Upper lobe of right lung (tissue), 1 donor: ENCODE measurements at regions not wholly inside any gene's neighbourhood (a gene's known extent, or its start where the extent isn't known, plus 50 kb on each side); places are given as distances from the start of the nearest gene placed in this dataset.

Experiments
- ATAC-seq: fragments of 200-7000 bp; cut with Tn5 transposase; one replicate; pipeline ENCODE4 v1.9.1; 2020; ENCODE audit warnings: mild to moderate bottlenecking, moderate library complexity
- DNase-seq: peaks from one replicate; pipeline ENCODE4 v3.0.0-alpha.2; 2020
- H3K27ac ChIP-seq: fragments of 200-600 bp; one replicate; pipeline ENCODE4 v1.8.0; 2022
- H3K27me3 ChIP-seq: fragments of 200-600 bp; one replicate; pipeline ENCODE4 v1.8.0; 2022; ENCODE audit warnings: mild to moderate bottlenecking
- H3K36me3 ChIP-seq: fragments of 200-600 bp; one replicate; pipeline ENCODE4 v1.8.0; 2022
- H3K4me1 ChIP-seq: fragments of 200-600 bp; one replicate; pipeline ENCODE4 v1.8.0; 2022
- H3K4me3 ChIP-seq: fragments of 200-600 bp; one replicate; pipeline ENCODE4 v1.8.0; 2022; ENCODE audit warnings: mild to moderate bottlenecking
- H3K9me3 ChIP-seq: fragments of 200-600 bp; one replicate; pipeline ENCODE4 v1.8.0; 2022
- intact Hi-C: fragments of 100-400 bp; cut with DNase I; formaldehyde crosslinking; loops from one replicate; pipeline ENCODE4 v1.11.0; 2022
- TF ChIP-seq, protein P1 (sequence below): fragments of 200-600 bp; IDR thresholded peaks from one replicate; pipeline ENCODE4 v1.8.0; 2022; ENCODE audit warnings: antibody characterized with exemption
- donor health status: DM: no; HTN: yes; CAD: no; lungs with severe emphysema.

DNA sequence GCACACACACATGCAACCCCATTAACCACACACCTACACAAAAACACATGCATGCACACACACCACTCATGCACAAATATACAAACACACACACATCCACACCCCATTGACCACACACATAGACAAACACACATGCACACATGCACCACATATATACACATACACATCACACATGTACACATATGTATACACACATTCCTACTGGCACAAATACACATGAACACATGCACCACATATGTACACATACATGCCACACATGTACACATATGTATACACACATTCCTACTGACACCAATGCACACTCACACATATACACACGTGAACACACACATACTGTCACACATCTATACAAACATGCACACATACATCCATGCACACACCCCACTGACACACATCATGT, 212.5 kb upstream of the PPP2R2D start:
- Histone ChIP-seq H3K36me3 (no peaks in the 10 kb centered on the region), H3K27ac (no peak overlapping the region), H3K27me3 (no peaks in the 10 kb centered on the region), H3K9me3 (no peaks in the 10 kb centered on the region), H3K4me1 (no peaks in the 10 kb centered on the region), H3K4me3 (no peak overlapping the region)
- intact Hi-C loops = no loop called here
- no peak for DNase-seq
- no peak for ATAC-seq
- TF ChIP-seq, protein P1, sequence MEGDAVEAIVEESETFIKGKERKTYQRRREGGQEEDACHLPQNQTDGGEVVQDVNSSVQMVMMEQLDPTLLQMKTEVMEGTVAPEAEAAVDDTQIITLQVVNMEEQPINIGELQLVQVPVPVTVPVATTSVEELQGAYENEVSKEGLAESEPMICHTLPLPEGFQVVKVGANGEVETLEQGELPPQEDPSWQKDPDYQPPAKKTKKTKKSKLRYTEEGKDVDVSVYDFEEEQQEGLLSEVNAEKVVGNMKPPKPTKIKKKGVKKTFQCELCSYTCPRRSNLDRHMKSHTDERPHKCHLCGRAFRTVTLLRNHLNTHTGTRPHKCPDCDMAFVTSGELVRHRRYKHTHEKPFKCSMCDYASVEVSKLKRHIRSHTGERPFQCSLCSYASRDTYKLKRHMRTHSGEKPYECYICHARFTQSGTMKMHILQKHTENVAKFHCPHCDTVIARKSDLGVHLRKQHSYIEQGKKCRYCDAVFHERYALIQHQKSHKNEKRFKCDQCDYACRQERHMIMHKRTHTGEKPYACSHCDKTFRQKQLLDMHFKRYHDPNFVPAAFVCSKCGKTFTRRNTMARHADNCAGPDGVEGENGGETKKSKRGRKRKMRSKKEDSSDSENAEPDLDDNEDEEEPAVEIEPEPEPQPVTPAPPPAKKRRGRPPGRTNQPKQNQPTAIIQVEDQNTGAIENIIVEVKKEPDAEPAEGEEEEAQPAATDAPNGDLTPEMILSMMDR = no peak

DNA sequence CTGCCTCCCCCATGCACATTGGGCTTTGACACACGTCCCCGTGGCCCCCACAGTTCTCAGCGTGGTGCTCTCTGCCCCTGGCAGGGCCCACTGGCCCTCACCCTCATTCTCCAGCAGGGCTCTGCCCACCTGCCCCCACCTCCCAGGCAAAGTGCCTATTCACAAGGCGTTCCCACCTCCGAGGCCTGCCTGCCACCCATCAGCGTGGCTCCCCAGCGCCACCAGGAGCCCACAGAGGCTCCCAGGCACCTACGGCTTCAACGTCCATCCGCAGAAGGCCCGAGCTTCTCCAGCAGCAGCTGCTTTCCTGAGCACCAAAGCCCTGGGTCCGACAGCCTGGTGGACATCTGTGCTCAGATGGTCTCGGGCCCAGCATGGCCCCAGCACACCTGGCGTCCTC, 211.8 kb upstream of the PPP2R2D start:
- H3K36me3 ChIP-seq = no peaks in the 10 kb centered on the region
- no peak overlapping the region for H3K27ac ChIP-seq
- no peaks in the 10 kb centered on the region for H3K4me1 ChIP-seq
- no peak for DNase-seq
- no peaks in the 10 kb centered on the region for H3K27me3 ChIP-seq
- H3K4me3 ChIP-seq = no peak overlapping the region
- intact Hi-C loops = no loop called here
- H3K9me3 ChIP-seq = no peaks in the 10 kb centered on the region
- TF ChIP-seq, protein P1 = no peak
- no peak for ATAC-seq

DNA sequence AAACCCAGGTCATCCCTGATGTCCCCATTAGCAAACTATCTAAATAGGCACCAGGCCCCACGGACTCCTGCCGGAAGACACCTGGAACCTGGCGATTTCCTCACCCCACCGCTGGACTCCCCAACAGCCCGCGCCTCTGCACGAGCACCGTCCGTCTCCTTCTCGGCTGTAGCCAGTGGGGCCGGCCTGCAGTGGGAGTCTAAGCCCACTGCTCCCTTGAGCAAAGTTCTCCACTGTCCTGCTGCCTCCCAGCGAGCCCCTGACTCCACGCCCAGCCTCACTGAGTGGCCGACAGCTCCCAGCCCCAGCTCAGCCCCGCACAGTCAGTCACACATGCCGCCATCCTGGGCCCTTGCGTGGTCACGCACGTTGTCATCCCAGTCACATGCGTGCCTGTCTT, 211.3 kb upstream of the PPP2R2D start:
- Histone ChIP-seq H3K36me3 (no peaks in the 10 kb centered on the region), H3K27me3 (no peaks in the 10 kb centered on the region), H3K4me1 (no peaks in the 10 kb centered on the region), H3K27ac (no peak overlapping the region), H3K9me3 (no peaks in the 10 kb centered on the region), H3K4me3 (no peak overlapping the region)
- intact Hi-C loops = no loop called here
- no peak for DNase-seq
- no peak for ATAC-seq
- TF ChIP-seq, protein P1 = no peak

DNA sequence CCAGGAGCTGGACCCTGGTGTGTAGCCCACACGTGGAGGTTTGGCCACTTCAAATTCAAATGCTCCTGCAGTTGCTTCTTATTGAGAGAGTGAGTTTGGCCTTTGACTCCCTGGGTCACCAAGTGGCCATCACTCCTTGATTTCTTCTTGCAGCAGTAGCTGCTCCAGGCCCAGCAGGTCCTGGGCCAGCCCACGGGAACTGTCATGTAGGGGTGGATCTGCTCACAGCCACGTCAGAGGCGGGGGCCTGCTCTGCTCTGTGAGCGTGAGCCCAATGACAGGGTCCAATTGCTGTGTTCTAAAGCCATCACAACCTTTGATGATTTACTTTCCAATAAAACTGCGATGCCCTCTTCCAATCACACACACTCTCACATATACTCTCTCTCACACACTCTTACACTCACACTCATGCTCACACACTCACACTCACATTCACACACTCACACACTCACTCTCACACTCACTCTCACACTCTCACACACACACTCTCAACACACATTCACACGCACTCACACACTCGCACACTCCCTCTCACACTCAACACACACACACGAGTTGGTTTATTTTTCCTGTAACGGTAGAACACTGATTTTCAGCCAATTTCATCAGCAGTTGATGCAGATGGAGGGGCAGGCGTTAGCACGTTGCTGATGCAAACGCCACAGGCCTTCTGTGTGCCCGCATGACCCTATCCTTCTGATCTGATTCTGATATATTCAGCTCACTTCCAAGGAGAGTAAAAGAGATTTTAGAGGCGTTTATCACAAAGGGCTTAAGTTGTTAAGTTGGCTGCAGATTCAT, 210.7 kb upstream of the PPP2R2D start:
- Histone ChIP-seq H3K27me3 (no peaks in the 10 kb centered on the region), H3K9me3 (no peaks in the 10 kb centered on the region), H3K27ac (no peak overlapping the region), H3K4me1 (no peaks in the 10 kb centered on the region), H3K4me3 (no peak overlapping the region), H3K36me3 (no peaks in the 10 kb centered on the region)
- DNase-seq (peak; percentile 19), ATAC-seq (no peak)
- TF ChIP-seq, protein P1 = no peak
- intact Hi-C loops = no loop called here

DNA sequence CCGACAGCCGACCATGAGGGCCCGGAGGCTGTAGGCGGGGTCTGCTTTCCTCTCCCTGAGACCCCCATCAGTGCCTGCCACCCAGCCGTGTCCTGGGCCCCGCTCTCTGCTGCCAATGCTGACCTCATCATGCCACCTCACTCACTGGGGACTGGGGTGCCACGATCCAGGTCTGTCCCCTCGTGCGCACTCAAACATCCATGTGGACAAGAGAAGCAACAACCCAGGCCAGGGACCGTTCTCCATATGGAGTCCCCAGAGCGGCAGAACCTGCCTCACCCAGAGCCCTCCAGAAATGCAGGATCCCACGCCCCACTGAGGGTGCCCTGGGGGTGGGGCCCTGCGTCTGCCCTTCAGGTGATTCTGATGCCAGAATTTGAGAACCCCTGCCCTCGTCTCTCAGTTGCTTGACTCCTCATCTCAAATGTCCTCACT, 210.0 kb upstream of the PPP2R2D start:
- peak; percentile 48 for DNase-seq
- no peaks in the 10 kb centered on the region for H3K9me3 ChIP-seq
- intact Hi-C loops = no loop called here
- no peak overlapping the region for H3K27ac ChIP-seq
- TF ChIP-seq, protein P1 = no peak
- H3K27me3 ChIP-seq = no peaks in the 10 kb centered on the region
- no peaks in the 10 kb centered on the region for H3K36me3 ChIP-seq
- no peak for ATAC-seq
- no peaks in the 10 kb centered on the region for H3K4me1 ChIP-seq
- H3K4me3 ChIP-seq = no peak overlapping the region
